ENCODE measurements at regions not wholly inside any gene's neighbourhood (a gene's known extent, or its start where the extent isn't known, plus 50 kb on each side); places are given as distances from the start of the nearest gene placed in this dataset.

DNA sequence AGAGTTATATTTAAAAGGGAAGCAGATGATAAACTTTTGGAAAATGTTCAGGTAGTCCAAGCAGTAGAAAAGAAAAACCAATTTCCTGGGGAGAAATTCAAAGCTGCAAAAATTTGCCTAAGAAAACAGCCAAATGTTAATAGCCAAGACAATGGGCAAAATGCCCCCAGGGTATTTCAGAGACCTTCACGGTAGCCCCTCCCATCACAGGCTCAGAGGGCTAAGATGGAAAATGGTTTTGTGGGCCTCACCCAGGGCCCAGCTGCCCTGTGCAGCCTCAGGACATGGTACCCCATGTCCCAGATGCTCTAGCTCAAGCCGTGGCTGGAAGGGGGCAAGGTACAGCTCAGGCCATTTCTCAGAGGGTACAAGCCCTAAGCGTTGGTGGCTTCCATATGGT lies 391.0 kb downstream of the ZIC4 start:
- TF ChIP-seq, protein P1, sequence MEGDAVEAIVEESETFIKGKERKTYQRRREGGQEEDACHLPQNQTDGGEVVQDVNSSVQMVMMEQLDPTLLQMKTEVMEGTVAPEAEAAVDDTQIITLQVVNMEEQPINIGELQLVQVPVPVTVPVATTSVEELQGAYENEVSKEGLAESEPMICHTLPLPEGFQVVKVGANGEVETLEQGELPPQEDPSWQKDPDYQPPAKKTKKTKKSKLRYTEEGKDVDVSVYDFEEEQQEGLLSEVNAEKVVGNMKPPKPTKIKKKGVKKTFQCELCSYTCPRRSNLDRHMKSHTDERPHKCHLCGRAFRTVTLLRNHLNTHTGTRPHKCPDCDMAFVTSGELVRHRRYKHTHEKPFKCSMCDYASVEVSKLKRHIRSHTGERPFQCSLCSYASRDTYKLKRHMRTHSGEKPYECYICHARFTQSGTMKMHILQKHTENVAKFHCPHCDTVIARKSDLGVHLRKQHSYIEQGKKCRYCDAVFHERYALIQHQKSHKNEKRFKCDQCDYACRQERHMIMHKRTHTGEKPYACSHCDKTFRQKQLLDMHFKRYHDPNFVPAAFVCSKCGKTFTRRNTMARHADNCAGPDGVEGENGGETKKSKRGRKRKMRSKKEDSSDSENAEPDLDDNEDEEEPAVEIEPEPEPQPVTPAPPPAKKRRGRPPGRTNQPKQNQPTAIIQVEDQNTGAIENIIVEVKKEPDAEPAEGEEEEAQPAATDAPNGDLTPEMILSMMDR (conservative IDR thresholded peaks at IDR 0.05; ENCODE audit: low read depth, low read length) = no peak
- no peak overlapping the region for H3K4me3 ChIP-seq (ENCODE audit: low read depth, low read length)
- DNase-seq (ENCODE audit: low read depth) = no peak

DNA sequence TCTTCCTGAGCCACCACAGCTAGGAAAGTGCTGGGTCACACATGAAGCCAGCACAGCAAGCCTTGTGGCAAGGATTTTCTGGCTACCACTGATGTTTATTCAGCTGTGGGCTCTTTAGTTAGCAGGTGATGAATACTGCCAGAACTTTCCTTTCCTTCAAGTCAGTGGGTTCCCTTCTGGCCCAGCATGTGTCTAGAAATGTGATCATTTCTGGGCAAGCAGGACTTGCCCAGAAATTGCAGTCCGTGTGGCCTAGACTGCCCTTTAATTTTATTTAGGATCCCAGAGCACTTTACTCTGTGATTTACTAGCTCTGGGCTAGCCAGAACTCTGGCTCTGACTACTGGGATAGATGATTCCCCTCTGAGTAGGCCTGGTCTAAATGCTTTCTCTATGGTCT lies 397.5 kb downstream of the ZIC4 start:
- no peak for DNase-seq (ENCODE audit: low read depth)
- H3K4me3 ChIP-seq (ENCODE audit: low read depth, low read length) = no peak overlapping the region
- TF ChIP-seq, protein P1 (conservative IDR thresholded peaks at IDR 0.05; ENCODE audit: low read depth, low read length) = no peak

DNA sequence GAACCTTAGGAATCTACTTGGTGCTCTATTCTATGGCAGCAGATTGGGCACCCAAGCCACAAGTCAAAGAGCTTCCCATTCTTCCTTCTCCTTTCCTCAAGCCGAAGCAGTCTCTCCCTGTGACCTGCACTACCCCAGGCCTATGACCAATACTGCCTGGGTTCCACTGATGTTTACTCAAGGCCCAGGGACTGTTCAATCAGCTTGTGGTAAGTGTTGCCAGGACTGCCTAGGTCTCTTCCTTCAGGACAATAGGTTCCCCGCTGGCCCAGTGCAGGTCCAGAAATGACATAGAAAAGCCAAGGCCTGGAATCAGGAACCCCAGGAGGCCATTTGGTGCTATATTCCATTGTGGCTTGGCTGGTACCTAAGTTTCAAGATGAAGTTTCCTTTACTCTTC lies 397.9 kb downstream of the ZIC4 start:
- TF ChIP-seq, protein P1 (conservative IDR thresholded peaks at IDR 0.05; ENCODE audit: low read depth, low read length) = no peak
- DNase-seq (ENCODE audit: low read depth) = no peak

DNA sequence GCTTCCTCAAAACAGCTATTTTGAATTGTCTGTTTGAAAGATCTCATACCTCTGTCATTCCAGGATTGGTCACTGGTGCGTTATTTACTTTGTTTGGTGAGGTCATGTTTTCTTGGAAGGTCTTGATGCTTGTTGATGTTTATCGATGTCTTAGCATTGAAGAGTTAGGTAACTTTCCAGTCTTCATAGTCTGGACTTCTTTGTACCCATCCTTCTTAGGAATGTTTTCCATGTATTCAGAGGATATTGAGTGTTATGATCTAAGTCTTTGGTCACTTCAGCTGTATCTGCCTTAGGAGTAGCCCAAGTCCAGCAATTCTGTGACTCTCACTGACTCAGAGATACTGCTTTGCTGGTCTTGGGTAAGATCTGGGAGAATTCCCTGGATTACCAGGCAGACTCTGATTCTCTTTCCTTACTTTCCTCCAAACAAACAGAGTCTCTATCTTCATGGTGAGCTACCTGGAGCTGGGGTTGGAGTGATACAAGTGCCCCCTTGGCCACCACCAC lies 398.6 kb downstream of the ZIC4 start:
- TF ChIP-seq, protein P1 (conservative IDR thresholded peaks at IDR 0.05; ENCODE audit: low read depth, low read length) = no peak
- no peak for DNase-seq (ENCODE audit: low read depth)
- no peak overlapping the region for H3K4me3 ChIP-seq (ENCODE audit: low read depth, low read length)

More for the DNA sequence above, 397.9 kb downstream of the ZIC4 start:
- no peak overlapping the region for H3K4me3 ChIP-seq (ENCODE audit: low read depth, low read length)

DNA sequence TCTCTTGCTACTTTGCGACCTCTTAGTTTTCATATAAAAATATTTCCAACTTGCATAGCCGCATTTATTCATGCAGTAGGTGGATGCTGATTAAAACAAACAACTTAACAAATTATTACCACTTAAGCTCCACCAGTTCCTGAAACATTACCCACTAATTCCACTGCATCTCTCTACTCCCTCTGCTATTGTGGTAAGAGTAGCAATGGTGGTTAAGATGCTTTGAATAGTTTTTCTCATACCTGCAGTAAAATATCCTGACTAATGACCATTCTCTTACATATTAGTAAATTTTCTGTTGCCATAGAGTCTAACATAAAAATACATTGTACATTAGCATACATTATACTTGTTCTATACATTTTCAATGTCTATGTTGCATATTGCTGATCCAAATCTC lies 397.6 kb upstream of the PLSCR5 start:
- DNase-seq (ENCODE audit: low read depth) = no peak
- TF ChIP-seq, protein P1 (conservative IDR thresholded peaks at IDR 0.05; ENCODE audit: low read depth, low read length) = no peak
- no peak overlapping the region for H3K4me3 ChIP-seq (ENCODE audit: low read depth, low read length)

DNA sequence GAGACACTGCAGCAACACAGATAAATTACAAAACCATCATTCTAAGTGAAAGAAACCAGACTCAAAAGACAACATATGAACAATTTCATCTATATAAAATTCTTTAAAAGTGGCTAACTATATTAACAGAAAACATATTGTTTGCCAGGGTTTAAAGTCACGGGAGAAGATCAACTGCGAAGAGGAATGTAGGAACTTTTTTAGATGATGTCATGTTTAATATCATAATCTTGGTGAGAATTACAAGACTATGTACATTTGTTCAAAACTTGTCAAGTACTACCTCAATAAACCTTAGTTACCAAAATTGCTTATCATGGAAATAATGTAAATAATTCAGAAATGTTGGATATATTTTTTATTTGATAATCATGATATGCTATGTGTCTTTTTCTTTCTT lies 395.1 kb upstream of the PLSCR5 start:
- DNase-seq (ENCODE audit: low read depth) = no peak
- TF ChIP-seq, protein P1 (conservative IDR thresholded peaks at IDR 0.05; ENCODE audit: low read depth, low read length) = no peak

DNA sequence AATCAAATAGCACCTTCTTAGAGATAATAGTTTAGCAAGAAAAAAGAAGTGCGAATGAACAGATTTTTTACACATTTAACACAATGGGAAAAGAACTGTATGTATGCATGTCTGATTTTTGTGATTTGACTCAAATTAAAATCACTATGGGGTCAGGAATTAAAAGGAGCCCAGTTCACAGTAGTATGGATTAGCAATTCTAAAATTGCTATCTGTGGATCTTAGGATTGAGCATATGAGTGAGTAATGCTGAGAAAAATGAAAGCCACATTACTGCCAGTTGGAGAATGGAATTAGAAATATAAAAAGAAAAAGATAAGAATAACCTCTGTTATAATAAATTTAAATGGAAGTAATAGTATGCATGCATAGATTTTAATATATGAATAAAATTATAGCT lies 386.8 kb upstream of the PLSCR5 start:
- TF ChIP-seq, protein P1 (conservative IDR thresholded peaks at IDR 0.05; ENCODE audit: low read depth, low read length) = no peak

More for the DNA sequence above, 395.1 kb upstream of the PLSCR5 start:
- no peak overlapping the region for H3K4me3 ChIP-seq (ENCODE audit: low read depth, low read length)

More for the DNA sequence above, 386.8 kb upstream of the PLSCR5 start:
- H3K4me3 ChIP-seq (ENCODE audit: low read depth, low read length) = no peak overlapping the region
- DNase-seq (ENCODE audit: low read depth) = no peak
